ENCODE measurements at regions not wholly inside any gene's neighbourhood (a gene's known extent, or its start where the extent isn't known, plus 50 kb on each side); places are given as distances from the start of the nearest gene placed in this dataset.

DNA sequence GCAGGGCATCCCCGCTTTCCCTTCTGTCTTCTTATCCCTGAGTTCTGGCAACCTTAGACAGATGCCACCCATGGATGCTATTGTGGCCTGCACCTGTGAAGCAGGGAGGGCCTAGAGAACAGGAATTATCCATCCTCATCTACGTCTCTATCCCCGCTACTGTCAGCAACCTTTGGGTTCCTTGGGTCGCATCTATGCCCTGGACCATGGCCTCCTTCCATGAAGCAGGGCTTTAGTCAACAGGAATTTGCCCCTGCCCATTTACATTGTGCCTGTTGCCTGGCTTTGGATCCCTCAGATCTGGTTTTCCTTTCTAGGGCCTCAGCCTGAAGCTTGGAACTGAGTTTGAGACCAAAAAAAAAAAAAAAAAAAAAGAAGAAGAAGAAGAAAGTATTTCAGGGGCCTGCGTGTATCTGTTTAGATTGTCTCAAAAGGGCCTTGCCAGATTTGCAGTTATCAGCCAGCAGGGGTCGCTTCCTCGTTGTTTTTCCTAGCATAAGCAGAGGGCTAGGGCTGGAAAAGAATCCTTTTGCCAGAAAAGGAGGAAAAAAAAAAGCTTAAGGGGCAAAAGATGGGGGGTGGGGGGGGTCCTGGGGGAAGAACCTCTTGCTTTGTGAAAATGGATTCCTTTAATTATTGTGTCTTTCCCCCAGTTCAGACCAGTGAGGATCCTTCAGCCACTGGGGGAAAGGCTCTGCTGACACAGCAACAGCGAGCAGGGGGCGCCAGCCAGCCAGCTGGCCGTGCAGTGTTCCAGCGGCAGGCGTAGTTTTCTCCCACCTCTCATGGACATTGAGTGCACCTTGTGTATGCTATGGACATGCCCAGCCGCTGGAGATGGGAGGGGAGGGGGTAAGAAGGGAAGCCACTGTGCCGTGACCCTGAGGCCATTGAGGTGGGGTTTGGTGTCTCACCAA lies 65.7 kb upstream of the ALDH1L1 start:
- Mint-ChIP-seq H3K4me3 (no peak overlapping the region), H3K4me1 (ENCODE audit: low read depth) (no peaks in the 10 kb centered on the region), H3K27me3 (ENCODE audit: low read depth) (peaks cover 9% of the 10 kb centered on the region), H3K27ac (no peak overlapping the region), H3K36me3 (ENCODE audit: low read depth) (no peaks in the 10 kb centered on the region), H3K9me3 (peaks cover 3% of the 10 kb centered on the region)
- intact Hi-C loops (cut with micrococcal nuclease) = loop anchor here (1.0 kb wide), 1 partner anchor 143 kb away; no protein-coding TSS in a partner anchor
- DNase-seq = peak; percentile 60
- CTCF ChIA-PET = interaction anchor here (0.6 to 2.0 kb wide), 9 partner anchors 23 to 684 kb away, joined by 3 to 11 read pairs (median 4); no protein-coding TSS in a partner anchor

All from activated naive CD4-positive, alpha-beta T cell treated with anti-CD3 and anti-CD28 coated beads for 36 hours (primary cell).